HT1080 (cell line): ENCODE measurements at regions not wholly inside any gene's neighbourhood (a gene's known extent, or its start where the extent isn't known, plus 50 kb on each side); places are given as distances from the start of the nearest gene placed in this dataset.
"Not testable (repeated sequence)": the region's sequence is repeated elsewhere in the genome, so short reads cannot be mapped to it uniquely, and the experiment has no call there.

ENCODE experiments used
- DNase-seq: peaks from one replicate; pipeline ENCODE4 v3.0.0-alpha.2; 2015; ENCODE audit warnings: low read depth

DNA sequence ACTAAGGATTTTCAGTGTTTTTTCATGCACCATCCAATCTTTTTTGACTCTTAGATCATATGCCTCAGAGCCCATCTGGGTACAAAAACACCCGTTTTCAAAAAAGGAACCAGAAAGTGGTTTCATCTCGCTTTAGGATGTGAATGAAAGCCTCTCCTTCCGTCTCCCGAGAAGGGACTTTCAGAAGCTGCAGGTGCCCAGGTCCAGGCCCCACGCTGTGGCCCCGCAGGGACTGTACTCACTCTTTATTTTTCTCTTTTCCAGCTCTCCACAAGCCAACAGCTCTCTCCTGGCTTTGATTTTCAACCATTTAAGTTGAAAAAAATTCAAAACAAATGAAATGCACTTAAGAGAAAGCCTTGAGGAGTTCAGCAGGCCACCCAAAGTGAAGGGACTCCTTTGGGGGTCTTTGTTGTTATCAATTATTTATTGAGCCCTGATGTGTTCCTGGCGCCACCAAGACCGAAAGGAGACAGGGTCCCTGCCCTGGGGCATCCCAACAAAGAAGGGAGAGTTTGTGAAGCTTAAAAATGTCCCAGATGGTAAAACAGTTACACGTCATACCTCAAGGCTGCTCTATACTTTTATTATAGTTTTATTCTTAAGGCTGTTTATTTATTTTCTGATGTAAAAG, 467.3 kb downstream of the PREX1 start:
- no peak for DNase-seq

DNA sequence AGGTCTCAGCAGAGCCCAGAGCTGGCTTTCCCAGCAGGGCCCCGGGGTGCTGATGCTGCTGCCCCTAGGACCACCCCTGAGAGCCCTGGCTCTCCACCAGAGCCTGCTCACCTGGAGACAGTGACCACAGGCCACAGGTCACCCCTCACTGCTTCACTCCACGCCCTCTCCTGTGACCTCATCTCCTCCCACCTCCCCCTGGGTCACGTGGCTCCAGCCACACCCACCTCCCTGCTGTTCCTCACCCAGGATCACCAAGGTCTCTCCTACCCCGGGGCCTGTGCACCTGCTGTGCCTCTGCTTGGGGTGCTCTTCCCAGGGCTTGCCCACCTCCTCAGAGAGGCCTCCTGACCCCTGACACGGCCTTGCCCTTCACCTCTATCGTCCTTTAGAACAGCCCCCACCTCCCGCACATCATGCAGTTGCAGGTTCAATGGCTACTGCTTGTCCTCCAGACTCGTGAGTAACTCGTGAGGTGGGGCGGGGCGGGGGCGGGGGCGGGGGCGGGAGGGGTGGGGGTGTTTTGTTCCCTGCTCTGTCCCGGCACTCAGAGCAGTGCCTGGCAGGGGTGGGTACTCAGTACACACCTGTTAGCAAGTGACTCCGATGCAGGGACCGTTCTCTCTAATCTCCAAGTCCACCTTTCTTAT, 468.0 kb downstream of the PREX1 start:
- no peak for DNase-seq

DNA sequence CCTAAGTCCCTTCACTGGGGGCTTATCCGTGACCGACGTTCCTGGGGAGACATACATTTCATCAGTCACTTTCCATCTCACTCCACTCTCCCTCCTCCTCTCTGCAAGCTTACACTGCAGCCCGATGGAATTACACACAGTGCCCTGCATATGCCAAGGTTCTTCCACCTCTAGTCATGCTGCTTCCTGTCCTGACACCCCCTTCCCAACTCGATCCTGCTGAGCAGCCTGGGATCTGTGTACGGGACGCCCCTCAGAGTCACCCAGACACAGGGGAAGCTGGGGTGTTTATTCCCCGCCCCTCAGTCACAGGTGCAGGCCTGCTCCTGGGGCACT, 468.8 kb downstream of the PREX1 start:
- DNase-seq, result not testable (repeated sequence)

DNA sequence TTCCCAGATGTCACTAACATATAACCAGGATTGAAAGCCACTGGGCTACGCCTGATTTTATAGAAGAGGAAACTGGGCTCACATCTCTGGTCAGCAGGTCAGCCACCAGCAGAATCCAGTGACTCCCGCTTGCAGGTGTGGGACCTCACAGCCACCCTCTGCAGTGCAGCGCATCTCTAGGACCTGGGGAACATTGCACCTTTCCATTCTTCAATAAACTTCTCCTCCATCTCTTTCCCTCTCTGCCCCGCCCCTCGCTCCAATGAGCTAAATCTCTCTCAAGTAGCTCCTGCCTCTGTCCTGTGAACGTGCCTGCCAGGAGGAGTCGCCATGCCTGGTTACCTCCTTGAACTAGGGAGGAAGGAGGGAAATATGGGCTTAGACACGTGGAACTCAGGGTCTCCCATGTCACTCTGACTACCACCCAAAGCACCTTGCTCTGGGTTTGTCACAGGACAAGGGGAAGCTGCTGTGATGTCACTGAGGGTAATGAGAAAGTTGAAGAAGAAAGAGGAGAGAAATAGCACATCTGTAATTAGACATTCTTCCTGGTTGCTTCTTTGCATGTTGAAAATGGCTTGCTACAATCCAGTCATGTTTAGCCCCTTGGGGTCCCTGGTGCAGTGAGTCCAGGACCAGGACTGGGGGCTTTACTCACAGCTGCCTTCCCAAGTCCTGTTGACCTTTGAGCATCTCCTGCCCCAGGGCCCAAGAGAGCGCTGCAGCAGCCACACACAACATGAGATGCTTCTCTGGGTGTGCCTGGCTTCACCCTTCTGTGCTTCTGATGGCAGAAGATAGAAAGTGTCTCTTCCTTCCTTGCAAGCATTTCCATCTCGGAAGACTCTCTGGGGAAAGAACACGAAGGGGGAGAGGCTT, 469.4 kb downstream of the PREX1 start:
- DNase-seq, result no peak

DNA sequence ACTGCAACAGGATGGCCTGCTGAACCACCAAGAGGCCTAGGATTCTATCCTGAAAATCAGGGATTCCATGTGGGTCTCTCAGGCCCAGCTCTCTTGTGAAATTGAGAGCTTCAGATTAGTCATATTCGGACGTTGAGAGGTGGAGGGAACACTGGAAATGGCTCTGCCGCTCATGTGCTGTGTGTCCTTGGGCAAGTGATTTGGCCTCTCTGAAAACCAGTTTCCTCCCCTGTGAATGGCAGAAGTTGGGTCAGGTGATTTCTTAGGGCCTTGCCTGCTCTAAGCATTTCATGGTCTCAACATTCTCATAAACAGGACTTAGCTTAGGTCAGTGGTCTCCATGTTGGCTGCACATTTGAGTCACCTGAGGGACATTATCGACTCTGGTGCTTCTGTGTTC, 470.1 kb downstream of the PREX1 start:
- DNase-seq, result no peak

DNA sequence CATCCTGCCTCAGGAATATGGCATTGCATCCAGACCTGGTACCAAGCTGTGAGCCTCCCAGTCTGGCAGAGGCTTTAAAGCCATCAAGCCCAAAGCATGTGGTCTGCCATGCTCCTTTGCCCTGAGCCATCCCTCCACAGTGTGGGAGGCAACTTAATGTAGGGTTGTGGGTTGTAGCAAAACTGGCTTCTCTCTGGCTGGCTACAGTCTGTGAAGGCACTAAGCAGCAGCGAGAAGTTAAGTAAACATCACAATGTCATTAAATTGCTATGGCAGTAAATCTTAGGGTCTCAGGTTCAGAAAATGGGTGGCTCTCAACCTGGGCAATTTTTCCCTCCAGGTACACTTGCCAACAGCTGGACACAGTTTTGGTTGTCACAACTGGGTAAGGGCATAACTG, 472.9 kb downstream of the PREX1 start:
- DNase-seq, result no peak

DNA sequence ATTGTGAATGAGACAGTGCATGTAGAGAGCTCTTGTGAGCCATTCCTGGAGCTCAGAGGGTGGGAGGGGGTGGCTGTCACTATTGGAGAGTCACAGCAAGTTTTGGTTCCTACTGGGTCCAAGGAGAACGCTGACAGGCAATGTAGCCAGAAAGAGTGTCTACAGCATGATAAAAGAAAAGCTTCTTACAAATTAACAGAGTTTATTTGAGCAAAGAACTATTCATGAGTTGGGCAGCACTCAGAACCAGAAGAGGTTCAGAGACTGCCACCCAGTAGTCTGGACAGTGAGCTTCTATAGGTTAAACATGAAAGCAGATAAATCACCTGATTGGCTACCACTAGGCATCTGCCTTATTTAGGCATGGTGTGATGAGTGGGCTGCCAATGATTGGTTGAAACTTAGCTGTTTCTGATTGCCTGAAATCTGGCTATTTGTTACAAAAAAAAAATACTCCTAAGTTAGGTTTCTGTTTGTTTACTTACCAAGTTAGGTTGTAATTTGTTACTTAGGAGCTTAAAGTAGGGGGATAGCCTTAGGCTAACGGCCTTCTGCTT, 473.4 kb downstream of the PREX1 start:
- DNase-seq, result no peak

DNA sequence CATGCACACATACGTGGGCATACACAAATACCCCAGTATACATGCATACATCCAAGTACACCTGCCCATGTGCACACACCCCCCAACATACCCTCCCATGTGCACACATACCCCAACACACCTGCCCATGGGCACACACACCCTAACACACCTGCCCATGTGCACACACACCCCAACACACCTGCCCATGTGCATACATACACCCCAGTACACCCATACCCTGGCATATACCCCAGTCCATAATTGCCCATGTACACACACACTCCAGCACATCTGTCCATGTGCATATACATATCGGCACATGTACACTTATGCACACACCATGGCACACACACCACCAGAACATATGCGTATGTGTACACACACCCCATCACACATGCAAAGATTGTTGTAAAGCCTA, 475.2 kb downstream of the PREX1 start:
- no peak for DNase-seq

DNA sequence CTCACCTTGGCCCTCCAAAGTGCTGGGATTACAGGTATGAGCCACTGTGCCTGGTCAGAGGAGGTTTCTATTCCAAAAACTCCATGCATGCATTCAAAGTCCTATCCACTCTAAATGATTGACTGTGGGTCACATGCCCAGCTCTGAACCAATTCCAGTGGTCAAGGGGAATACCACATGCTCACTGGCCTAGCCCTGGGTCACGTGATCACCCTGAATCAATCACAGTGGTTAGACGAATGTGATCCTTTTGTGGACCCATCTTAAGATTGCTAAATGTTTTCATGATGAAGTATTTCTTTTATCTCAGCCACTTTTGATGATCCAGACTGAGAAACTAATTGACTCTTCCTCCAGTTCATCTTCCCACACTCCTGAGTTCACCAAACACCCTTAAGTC, 475.8 kb downstream of the PREX1 start:
- DNase-seq, result no peak

DNA sequence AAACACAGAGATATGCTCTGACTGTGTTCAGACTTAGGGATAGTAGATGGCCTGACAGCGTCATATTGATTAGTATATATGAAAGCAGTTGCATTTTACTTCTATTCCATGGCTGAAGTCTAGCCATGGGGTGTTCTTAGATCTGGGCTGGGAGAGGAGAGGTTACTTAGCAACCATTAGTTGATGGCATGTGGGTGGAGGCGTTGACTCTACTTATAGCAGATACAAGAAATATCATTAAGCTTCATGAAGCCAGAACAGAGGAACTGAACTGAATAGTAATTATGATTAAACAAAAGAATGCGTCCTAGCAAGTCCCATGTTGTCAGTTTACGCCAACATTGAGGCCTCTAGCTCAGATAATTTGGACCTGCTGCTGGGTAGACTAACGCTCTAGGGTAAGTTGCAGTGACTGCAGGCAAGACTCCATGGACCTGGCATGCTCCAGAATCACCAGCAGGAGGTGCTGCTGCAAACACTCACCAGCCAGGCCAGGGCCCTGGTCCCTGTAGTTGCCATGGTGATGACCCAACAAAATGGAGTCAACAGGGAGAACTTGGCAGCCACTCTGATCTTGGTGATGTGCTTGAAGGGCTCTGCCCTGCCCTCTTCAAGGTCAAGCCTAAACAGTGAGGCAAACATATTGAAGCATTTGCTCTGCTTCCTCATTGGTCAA, 477.3 kb downstream of the PREX1 start:
- DNase-seq, result peak; percentile 31

DNA sequence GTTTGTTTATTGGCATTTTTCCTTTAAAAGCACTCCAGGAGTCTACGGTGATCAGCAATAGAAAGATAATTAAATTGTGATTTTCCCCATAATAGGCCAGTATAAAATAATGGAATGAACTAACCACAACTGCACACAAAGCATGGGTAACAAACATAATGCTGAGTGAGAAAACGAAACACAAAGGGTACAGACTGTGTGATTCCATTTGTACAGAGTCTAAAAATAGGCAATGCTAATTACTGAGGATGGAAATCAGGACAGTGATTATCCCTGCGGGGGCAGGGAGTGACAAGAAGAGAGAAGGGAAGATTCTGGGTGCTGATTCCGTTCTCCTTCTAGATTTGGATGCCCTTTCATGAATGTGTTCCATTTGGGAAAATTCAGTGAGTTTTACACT, 478.1 kb downstream of the PREX1 start:
- DNase-seq, result no peak

DNA sequence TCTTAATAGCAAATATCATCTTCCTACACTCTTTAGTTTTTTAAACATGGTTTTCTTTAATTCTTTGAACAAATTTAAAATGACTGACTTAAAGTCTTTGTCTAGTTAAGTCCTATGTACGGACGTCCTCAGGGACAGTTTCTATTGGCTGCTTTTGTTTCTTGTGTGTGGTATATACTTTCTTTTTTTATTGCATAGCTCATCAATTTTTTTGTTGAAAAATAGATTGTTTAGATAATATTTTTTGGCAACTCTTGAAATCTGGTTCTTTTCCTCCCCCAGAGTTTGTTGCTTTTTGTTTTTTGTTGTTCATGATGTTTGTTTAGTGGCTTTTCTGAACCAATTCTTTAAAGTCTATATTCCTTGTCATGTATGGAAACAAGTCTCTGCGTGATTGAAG, 479.8 kb downstream of the PREX1 start:
- DNase-seq, result no peak

DNA sequence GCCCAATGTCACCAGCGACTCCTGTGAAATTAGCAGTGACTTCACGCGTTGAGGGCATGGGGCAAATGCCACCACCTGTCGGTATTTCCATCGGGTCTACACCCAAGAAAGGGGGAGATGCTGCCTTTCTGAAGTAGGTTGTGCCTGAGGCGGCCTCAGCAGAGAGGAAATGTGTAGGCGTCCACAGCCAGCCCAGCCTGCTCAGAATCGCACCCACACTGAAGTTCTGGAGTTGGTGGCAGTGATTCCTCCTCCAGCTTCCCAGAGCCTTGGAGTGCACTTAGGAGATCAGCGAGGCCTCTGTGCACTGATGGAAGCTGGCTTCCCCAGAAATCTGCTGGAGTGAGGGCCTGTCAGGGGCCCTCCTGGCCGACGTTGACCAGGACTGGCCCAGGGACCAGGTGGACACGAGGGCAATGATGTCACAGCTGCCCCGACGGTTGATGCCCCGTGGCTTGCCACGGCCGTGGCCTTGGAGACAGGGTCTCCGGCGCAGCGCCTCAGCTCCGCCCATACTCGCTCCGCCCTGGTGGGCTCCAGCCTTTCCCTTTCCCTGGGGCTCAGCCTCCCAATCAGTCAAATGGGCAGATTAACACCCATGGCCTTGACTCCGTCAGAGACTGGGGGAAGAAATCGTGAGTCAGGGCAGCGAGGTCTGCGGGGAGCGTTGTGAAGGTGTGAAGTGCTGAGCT, 484.8 kb downstream of the PREX1 start:
- DNase-seq, result no peak

DNA sequence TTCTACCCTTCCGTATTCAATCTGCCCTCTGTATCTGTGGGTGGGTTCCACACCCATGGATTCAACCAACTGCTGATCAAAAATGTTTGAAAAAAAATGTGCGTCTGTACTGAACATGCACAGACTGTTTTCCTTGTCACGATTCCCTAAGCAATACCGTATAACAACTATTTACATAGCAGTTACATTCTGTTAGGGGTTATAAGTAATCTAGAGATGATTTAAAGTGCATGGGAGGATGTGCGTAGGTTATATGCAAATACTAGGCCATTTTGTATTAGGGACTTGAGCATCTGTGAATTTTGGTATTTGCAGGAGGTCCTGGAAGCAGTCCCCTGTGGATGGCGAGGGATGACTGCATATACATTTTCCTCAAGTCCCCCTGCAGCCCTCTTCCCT, 486.9 kb downstream of the PREX1 start:
- DNase-seq, result no peak

DNA sequence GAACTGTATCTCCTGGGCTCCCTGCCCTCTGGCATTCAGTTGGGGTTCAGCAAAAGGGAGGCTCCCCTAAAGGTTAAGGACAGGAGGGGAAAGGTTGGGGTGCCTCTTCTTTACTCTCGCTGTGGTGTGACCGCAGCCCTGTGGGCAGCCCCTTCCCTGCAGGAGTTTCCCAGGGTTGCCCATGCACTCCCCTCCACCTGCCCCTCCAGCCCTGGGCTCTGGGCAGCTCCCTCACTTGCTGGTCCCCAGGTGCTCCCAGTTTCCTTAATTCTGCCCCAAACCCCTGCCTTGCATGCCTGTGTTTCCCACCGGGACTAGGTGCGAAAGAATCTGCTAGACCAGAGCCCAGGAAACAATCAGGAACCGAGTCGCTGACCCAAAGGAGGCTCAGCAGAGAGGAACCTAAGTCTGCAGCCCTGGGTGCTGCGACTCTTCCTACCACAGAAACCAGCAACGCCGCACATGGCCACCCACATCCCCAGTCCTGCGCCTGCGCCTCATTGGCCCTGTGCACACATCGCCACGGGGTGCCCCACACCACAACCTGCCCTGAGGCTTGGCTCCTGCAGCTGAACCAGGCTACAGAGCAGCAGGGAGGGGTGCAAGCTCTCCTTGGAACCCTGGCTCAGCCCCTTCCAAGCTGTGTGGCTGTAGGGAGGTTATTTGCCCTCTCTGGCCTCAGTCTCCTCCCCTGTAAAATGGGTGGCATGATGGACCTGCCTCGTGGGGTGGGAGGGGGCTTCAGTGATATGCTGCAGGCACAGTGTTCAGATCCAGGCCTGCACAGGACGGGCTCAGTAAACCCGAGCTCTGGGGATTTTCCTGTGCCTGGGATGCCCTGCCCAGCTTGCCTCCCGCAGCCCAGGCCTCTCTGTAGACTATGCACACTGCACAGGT, 487.6 kb downstream of the PREX1 start:
- no peak for DNase-seq

DNA sequence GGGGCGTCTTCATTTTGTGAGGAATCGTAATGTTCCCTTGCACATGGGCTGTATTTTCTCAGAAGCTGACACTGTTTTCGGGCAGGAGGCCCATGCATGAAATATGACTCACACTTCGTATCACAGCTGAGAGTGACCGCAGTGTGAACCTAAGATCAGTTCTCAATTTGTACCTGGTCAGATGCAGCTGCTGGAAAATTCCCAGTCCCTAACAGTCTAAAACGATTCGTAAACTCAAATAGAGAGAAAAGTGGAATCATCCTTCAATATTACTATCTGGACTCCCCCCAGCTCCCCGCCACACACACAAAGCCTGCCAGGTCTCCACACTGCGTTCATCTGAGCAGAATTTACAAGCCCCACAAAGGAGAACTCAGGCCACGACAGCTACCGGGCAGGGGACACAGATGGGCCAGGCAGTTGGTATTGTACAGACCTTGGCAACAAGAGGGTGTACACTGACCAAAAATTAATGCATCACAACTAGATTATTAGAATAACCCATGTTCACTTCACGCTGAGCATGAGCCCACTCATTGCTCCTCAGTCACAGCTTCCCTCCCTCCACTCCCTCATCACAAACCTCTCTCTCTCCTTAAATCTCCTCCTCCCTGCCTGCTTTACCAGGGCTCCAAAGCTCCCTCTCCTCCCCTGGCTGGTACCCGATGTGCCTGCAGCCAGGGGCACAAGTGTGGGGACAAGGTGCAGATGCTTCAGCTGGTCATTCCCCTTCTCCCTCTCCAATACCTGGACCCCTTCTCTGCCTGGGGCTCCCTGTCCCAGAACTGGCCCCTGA, 488.4 kb downstream of the PREX1 start:
- DNase-seq, result peak; percentile 50

DNA sequence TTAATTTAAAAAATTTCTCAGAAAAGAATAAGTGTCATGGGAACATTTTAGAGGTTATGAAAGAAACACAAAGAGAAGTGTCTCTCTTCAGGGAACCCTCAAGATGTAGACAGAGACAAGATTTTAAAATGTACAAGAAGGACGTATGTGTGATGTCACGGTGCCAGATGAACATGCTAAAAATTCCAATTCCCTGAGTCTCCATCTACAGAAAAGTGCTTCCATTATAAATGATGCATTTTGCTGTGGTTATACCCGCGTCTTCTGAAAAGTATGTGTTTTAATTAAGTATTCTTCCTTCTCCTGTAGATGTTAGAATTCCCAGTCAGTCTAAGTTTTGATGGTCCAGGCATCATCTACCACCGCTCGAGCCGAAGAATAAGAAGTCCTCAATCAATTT, 489.1 kb downstream of the PREX1 start:
- DNase-seq, result no peak

DNA sequence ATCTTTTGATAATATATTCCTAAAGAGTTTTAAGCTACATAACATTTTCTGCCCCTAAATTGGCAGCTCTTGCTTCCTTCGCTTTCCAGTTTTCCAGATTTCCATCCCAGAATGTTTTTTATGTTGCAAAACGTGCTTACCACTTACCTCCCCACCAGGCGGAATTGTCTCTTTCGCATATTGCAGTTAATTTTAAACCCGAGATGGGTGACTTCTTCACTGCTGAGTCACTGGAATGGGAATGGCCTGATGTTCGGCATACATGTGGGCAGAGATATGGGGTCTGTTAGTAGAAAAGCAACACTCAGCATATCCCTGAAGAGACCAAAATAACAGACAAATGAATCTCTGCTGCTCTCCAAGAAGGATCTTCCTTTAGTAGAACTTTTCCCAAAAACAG, 491.2 kb downstream of the PREX1 start:
- no peak for DNase-seq

DNA sequence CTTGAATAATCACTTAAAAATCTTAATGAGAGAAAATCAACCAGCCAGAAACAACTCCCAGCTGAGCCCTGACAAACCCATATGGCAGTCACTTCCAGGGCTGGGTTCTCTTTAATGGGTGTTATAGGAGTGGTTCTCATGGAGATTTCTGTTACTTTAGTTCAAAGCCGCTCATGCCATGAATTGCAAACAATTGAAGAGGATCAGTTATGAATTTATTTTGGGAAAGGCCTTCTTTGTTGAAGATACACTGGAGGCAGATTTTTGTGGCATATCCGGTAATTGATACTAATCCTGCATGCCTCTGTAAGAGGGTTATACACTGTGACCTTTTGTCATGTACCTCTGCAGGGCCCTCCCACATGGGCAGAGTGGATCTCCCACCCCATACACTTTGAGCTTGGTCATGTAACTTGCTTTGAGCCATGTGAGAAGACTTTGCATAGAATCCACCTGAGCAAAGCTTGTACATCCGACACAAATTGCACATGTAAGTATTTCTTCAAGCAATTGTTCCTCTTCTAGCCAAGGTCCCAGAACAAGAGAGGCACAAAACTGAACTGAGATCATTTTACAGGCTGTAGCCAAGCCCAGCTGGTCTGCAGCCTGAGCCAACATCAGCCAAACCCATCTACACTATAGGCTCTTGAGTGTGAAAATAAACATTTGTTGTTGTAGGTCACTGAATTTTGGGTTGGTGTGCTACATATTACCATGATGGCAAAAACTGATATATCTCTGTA, 492.3 kb downstream of the PREX1 start:
- DNase-seq, result no peak
